ENCODE measurements at regions not wholly inside any gene's neighbourhood (a gene's known extent, or its start where the extent isn't known, plus 50 kb on each side); places are given as distances from the start of the nearest gene placed in this dataset.

- H3K9me3 ChIP-seq, result no peaks in the 10 kb centered on the region
- H3K4me3 ChIP-seq, result no peak overlapping the region
- TF ChIP-seq CTCF (IDR thresholded peaks at IDR 0.05), result no peak
- H3K4me1 ChIP-seq (ENCODE audit: control insufficient read depth in 1 of 2, low read depth in 2 of 2), result no peaks in the 10 kb centered on the region
- no peak for ATAC-seq (ENCODE audit: insufficient number of reproducible peaks, low FRiP score, low read depth)
- H3K27ac ChIP-seq, result no peak overlapping the region
- DNase-seq (ENCODE audit: low spot score), result no peak
- no peaks in the 10 kb centered on the region for H3K36me3 ChIP-seq
- no peaks in the 10 kb centered on the region for H3K27me3 ChIP-seq (replicated peaks; ENCODE audit: insufficient read depth)
These were observed 140.4 kb downstream of the MTHFS start for GRCh38 chr15:79756365-79756764.

- ATAC-seq (ENCODE audit: insufficient number of reproducible peaks, low FRiP score, low read depth) (no peak), DNase-seq (ENCODE audit: low spot score) (no peak)
- Histone ChIP-seq H3K4me3 (no peak overlapping the region), H3K27ac (no peak overlapping the region), H3K27me3 (replicated peaks; ENCODE audit: insufficient read depth) (no peaks in the 10 kb centered on the region), H3K4me1 (ENCODE audit: control insufficient read depth in 1 of 2, low read depth in 2 of 2) (no peaks in the 10 kb centered on the region), H3K36me3 (no peaks in the 10 kb centered on the region), H3K9me3 (no peaks in the 10 kb centered on the region)
- TF ChIP-seq CTCF (IDR thresholded peaks at IDR 0.05), result no peak
These were observed 131.7 kb downstream of the MTHFS start for GRCh38 chr15:79765081-79765480.

GRCh38 chr15:79769069-79769481 lies 127.7 kb downstream of the MTHFS start:
- no peak for TF ChIP-seq CTCF (IDR thresholded peaks at IDR 0.05)
- ATAC-seq (ENCODE audit: insufficient number of reproducible peaks, low FRiP score, low read depth), result no peak
- H3K27ac ChIP-seq, result no peak overlapping the region

GRCh38 chr15:79769933-79770759 lies 126.7 kb downstream of the MTHFS start:
- Histone ChIP-seq H3K27ac (no peak overlapping the region), H3K36me3 (no peaks in the 10 kb centered on the region), H3K4me1 (ENCODE audit: control insufficient read depth in 1 of 2, low read depth in 2 of 2) (no peaks in the 10 kb centered on the region), H3K9me3 (no peaks in the 10 kb centered on the region), H3K4me3 (no peak overlapping the region), H3K27me3 (replicated peaks; ENCODE audit: insufficient read depth) (no peaks in the 10 kb centered on the region)
- ATAC-seq (ENCODE audit: insufficient number of reproducible peaks, low FRiP score, low read depth), result no peak
- no peak for TF ChIP-seq CTCF (IDR thresholded peaks at IDR 0.05)
- DNase-seq (ENCODE audit: low spot score), result no peak

More at GRCh38 chr15:79769069-79769481, 127.7 kb downstream of the MTHFS start:
- Histone ChIP-seq H3K27me3 (replicated peaks; ENCODE audit: insufficient read depth) (no peaks in the 10 kb centered on the region), H3K4me1 (ENCODE audit: control insufficient read depth in 1 of 2, low read depth in 2 of 2) (no peaks in the 10 kb centered on the region), H3K36me3 (no peaks in the 10 kb centered on the region), H3K4me3 (no peak overlapping the region), H3K9me3 (no peaks in the 10 kb centered on the region)
- DNase-seq (ENCODE audit: low spot score), result no peak

- no peaks in the 10 kb centered on the region for H3K36me3 ChIP-seq
- H3K27ac ChIP-seq, result no peak overlapping the region
- H3K9me3 ChIP-seq, result no peaks in the 10 kb centered on the region
- TF ChIP-seq CTCF (IDR thresholded peaks at IDR 0.05), result no peak
- H3K4me3 ChIP-seq, result no peak overlapping the region
- ATAC-seq (ENCODE audit: insufficient number of reproducible peaks, low FRiP score, low read depth), result no peak
- no peaks in the 10 kb centered on the region for H3K4me1 ChIP-seq (ENCODE audit: control insufficient read depth in 1 of 2, low read depth in 2 of 2)
- H3K27me3 ChIP-seq (replicated peaks; ENCODE audit: insufficient read depth), result no peaks in the 10 kb centered on the region
- no peak for DNase-seq (ENCODE audit: low spot score)
These were observed 123.7 kb downstream of the MTHFS start for GRCh38 chr15:79773128-79773527.
